ENCODE measurements at regions not wholly inside any gene's neighbourhood (a gene's known extent, or its start where the extent isn't known, plus 50 kb on each side); places are given as distances from the start of the nearest gene placed in this dataset.
A peak's percentile ranks its signal among the peaks of the same experiment; 100 is the strongest.

DNA sequence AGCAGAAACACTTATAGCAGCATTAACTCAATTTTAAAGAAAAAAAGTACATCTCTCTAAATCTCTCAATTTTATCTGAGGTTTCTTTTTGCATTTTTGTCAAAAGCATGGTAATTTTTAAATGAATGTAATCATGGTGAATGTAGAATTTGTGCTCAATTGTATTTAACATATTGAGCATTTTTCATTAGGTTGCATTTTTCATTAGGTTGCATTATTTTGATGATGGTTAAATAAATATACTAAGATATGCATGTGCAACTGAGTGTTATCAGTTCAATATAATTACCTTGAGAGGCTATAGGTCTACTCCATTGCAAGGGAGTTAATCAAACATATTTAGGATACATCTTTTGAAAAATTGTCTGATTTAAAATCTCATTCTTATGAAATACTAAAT lies 355.1 kb upstream of the SPTLC3 start:
- no peak overlapping the region for H3K27ac ChIP-seq (ENCODE audit: low read depth, low read length, poor library complexity, severe bottlenecking)
- TF ChIP-seq, protein P1, sequence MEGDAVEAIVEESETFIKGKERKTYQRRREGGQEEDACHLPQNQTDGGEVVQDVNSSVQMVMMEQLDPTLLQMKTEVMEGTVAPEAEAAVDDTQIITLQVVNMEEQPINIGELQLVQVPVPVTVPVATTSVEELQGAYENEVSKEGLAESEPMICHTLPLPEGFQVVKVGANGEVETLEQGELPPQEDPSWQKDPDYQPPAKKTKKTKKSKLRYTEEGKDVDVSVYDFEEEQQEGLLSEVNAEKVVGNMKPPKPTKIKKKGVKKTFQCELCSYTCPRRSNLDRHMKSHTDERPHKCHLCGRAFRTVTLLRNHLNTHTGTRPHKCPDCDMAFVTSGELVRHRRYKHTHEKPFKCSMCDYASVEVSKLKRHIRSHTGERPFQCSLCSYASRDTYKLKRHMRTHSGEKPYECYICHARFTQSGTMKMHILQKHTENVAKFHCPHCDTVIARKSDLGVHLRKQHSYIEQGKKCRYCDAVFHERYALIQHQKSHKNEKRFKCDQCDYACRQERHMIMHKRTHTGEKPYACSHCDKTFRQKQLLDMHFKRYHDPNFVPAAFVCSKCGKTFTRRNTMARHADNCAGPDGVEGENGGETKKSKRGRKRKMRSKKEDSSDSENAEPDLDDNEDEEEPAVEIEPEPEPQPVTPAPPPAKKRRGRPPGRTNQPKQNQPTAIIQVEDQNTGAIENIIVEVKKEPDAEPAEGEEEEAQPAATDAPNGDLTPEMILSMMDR (IDR thresholded peaks at IDR 0.05; ENCODE audit: low read length), result no peak
- TF ChIP-seq EZH2 (IDR thresholded peaks at IDR 0.05; ENCODE audit: borderline replicate concordance, low read length), result no peak
- H3K9me2 ChIP-seq (ENCODE audit: low read depth, low read length), result no peaks in the 10 kb centered on the region
- no peak overlapping the region for H3K4me3 ChIP-seq (ENCODE audit: low read depth, low read length, poor library complexity, severe bottlenecking)
- H3K79me2 ChIP-seq (ENCODE audit: insufficient read depth, low read length), result no peaks in the 10 kb centered on the region
- H4K20me1 ChIP-seq (ENCODE audit: insufficient read depth, low read length), result no peaks in the 10 kb centered on the region
- no peaks in the 10 kb centered on the region for H3K4me1 ChIP-seq (ENCODE audit: insufficient read depth, low read length, severe bottlenecking)
- no peak overlapping the region for H2AFZ ChIP-seq (ENCODE audit: low read length)
- no peaks in the 10 kb centered on the region for H3F3A ChIP-seq (ENCODE audit: insufficient read depth, low read length)
- no peak overlapping the region for H3K4me2 ChIP-seq (ENCODE audit: low read length)
- no peaks in the 10 kb centered on the region for H3K27me3 ChIP-seq (ENCODE audit: insufficient read depth, low read length)
- no peak overlapping the region for H3K9ac ChIP-seq (ENCODE audit: low read length)
- no peaks in the 10 kb centered on the region for H3K36me3 ChIP-seq (ENCODE audit: insufficient read depth, low read length)
- no peaks in the 10 kb centered on the region for H3K9me3 ChIP-seq (ENCODE audit: low read length)

DNA sequence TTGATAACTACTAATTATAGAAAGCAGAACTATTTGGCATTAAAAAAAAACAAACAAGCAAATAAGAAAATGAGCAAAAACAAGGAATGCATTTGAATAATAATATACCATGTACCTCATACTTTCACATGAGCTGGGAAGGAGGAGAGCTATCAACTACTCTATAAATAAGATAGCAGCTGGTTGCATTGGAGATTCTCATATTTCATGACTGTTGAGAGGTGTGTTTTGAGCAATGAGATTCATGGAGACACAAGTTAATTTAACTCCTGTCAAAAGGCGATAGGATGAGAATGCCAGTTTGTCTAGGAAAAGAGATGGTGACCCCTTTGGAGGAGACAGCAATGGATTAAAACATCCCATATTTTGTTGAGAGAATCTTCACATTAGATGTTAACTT lies 348.8 kb upstream of the SPTLC3 start:
- Histone ChIP-seq H3K79me2 (ENCODE audit: insufficient read depth, low read length) (no peaks in the 10 kb centered on the region), H4K20me1 (ENCODE audit: insufficient read depth, low read length) (no peaks in the 10 kb centered on the region)

DNA sequence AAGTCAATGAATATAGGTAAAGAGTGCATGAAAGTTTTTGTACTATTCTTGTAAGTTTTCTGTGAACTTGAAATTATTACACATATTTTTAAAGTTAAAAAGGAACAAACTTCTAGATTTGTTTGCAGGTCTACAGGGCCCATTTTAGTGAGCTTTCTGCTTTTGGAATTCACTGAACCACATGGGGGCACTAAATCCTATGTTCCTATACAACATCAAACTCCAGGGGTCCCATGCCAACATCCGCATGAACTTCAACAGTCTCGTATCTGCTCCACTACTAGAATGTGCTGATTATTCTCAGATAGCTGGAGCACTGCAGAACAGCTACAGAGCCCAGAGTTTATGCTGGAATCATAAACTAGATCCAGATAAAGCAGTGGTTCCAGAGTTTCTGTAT lies 347.9 kb upstream of the SPTLC3 start:
- Histone ChIP-seq H2AFZ (ENCODE audit: low read length) (no peak overlapping the region), H3K36me3 (ENCODE audit: insufficient read depth, low read length) (no peaks in the 10 kb centered on the region), H3K9me3 (ENCODE audit: low read length) (no peaks in the 10 kb centered on the region), H3K9ac (ENCODE audit: low read length) (no peak overlapping the region), H3K27me3 (ENCODE audit: insufficient read depth, low read length) (no peaks in the 10 kb centered on the region), H3K4me3 (ENCODE audit: low read depth, low read length, poor library complexity, severe bottlenecking) (no peak overlapping the region), H3K27ac (ENCODE audit: low read depth, low read length, poor library complexity, severe bottlenecking) (no peak overlapping the region), H3F3A (ENCODE audit: insufficient read depth, low read length) (no peaks in the 10 kb centered on the region), H3K9me2 (ENCODE audit: low read depth, low read length) (no peaks in the 10 kb centered on the region), H3K79me2 (ENCODE audit: insufficient read depth, low read length) (no peaks in the 10 kb centered on the region), H3K4me1 (ENCODE audit: insufficient read depth, low read length, severe bottlenecking) (no peaks in the 10 kb centered on the region), H4K20me1 (ENCODE audit: insufficient read depth, low read length) (no peaks in the 10 kb centered on the region), H3K4me2 (ENCODE audit: low read length) (no peak overlapping the region)
- TF ChIP-seq, protein P1 (IDR thresholded peaks at IDR 0.05; ENCODE audit: low read length), result peak; percentile 46
- no peak for TF ChIP-seq EZH2 (IDR thresholded peaks at IDR 0.05; ENCODE audit: borderline replicate concordance, low read length)

More for the DNA sequence above, 348.8 kb upstream of the SPTLC3 start:
- H3F3A ChIP-seq (ENCODE audit: insufficient read depth, low read length), result no peaks in the 10 kb centered on the region
- H3K9me2 ChIP-seq (ENCODE audit: low read depth, low read length), result no peaks in the 10 kb centered on the region
- H3K4me2 ChIP-seq (ENCODE audit: low read length), result no peak overlapping the region
- no peak for TF ChIP-seq EZH2 (IDR thresholded peaks at IDR 0.05; ENCODE audit: borderline replicate concordance, low read length)
- H3K27ac ChIP-seq (ENCODE audit: low read depth, low read length, poor library complexity, severe bottlenecking), result no peak overlapping the region
- no peaks in the 10 kb centered on the region for H3K9me3 ChIP-seq (ENCODE audit: low read length)
- H3K9ac ChIP-seq (ENCODE audit: low read length), result no peak overlapping the region
- no peaks in the 10 kb centered on the region for H3K27me3 ChIP-seq (ENCODE audit: insufficient read depth, low read length)
- no peak overlapping the region for H3K4me3 ChIP-seq (ENCODE audit: low read depth, low read length, poor library complexity, severe bottlenecking)
- no peaks in the 10 kb centered on the region for H3K4me1 ChIP-seq (ENCODE audit: insufficient read depth, low read length, severe bottlenecking)
- H3K36me3 ChIP-seq (ENCODE audit: insufficient read depth, low read length), result no peaks in the 10 kb centered on the region
- no peak overlapping the region for H2AFZ ChIP-seq (ENCODE audit: low read length)

DNA sequence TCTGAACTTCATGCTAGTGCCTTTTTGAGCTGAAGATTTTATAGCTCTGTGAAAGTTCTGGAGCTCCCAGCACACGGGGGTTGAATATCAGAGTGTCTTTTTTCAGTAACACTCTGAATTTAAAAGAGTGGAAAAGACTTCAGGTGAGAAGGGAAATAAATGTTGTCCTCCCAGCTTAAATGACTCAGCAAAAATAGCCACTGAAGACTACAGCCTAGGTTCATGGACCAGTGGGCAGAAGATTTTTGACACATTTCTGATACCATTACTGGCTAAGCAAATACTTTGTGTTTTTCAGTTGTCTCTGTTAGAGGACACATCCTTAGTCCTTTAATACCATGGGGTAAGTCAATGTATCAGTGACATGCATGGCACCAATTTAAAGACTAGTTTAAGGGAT lies 338.5 kb upstream of the SPTLC3 start:
- no peaks in the 10 kb centered on the region for H3K9me3 ChIP-seq (ENCODE audit: low read length)
- H4K20me1 ChIP-seq (ENCODE audit: insufficient read depth, low read length), result no peaks in the 10 kb centered on the region
- H3K9ac ChIP-seq (ENCODE audit: low read length), result no peak overlapping the region
- no peak overlapping the region for H3K27ac ChIP-seq (ENCODE audit: low read depth, low read length, poor library complexity, severe bottlenecking)
- H3K36me3 ChIP-seq (ENCODE audit: insufficient read depth, low read length), result no peaks in the 10 kb centered on the region
- H3K79me2 ChIP-seq (ENCODE audit: insufficient read depth, low read length), result no peaks in the 10 kb centered on the region
- TF ChIP-seq, protein P1 (IDR thresholded peaks at IDR 0.05; ENCODE audit: low read length), result no peak
- no peak for TF ChIP-seq EZH2 (IDR thresholded peaks at IDR 0.05; ENCODE audit: borderline replicate concordance, low read length)
- H3K27me3 ChIP-seq (ENCODE audit: insufficient read depth, low read length), result no peaks in the 10 kb centered on the region
- H3K4me2 ChIP-seq (ENCODE audit: low read length), result no peak overlapping the region
- H3K4me3 ChIP-seq (ENCODE audit: low read depth, low read length, poor library complexity, severe bottlenecking), result no peak overlapping the region
- H3K9me2 ChIP-seq (ENCODE audit: low read depth, low read length), result no peaks in the 10 kb centered on the region
- no peaks in the 10 kb centered on the region for H3F3A ChIP-seq (ENCODE audit: insufficient read depth, low read length)
- no peak overlapping the region for H2AFZ ChIP-seq (ENCODE audit: low read length)
- no peaks in the 10 kb centered on the region for H3K4me1 ChIP-seq (ENCODE audit: insufficient read depth, low read length, severe bottlenecking)
